Transverse colon (tissue), 3 donors: ENCODE measurements at regions not wholly inside any gene's neighbourhood (a gene's known extent, or its start where the extent isn't known, plus 50 kb on each side); places are given as distances from the start of the nearest gene placed in this dataset.

Experiments used
- CTCF ChIP-seq, 5 experiments: fragments of 200-600 bp in 3 of 5; fragments of 450-650 bp in 2 of 5; sonication (generic) in 3 of 5; IDR thresholded peaks; 1 replicate in 2 of 5; 2 replicates in 3 of 5; pipeline ENCODE4 v1.5.1; 2016 to 2017; ENCODE audit warnings: antibody characterized with exemption in 5 of 5, inconsistent platforms in 3 of 5, mild to moderate bottlenecking in 2 of 5, moderate library complexity in 1 of 5
- POLR2A ChIP-seq: fragments of 450-650 bp; IDR thresholded peaks from one replicate; pipeline ENCODE4 v1.6.1; 2016; ENCODE audit warnings: antibody characterized with exemption, mild to moderate bottlenecking, moderate library complexity

DNA sequence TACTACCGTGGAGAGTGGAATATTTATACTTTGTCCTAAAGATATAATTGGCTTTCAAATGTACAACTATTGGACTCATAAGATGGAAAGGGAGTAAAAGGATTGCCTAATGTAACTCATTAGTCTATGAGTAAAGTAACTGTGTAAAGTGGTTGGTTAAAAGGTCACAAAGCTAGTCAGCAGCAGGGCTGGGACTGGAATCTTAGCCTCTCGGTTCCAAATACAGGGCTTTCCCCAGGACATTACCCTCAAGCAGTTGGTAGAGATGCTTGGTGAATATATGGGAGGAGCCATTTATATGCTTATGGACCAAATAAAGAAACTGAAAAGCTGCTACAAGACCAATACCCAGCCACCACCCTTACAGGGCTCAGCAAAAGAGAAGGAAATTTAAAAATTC, 283.7 kb downstream of the HLX start:
- TF ChIP-seq CTCF (IDR thresholded peaks at IDR 0.05) = no peak
- TF ChIP-seq POLR2A = no peak
